GM12872 (cell line): ENCODE measurements at regions not wholly inside any gene's neighbourhood (a gene's known extent, or its start where the extent isn't known, plus 50 kb on each side); places are given as distances from the start of the nearest gene placed in this dataset.

Experiments
- TF ChIP-seq, protein P1 (sequence below): IDR thresholded peaks from 3 replicates; pipeline ENCODE4 v1.5.1; 2011; ENCODE audit warnings: low read depth, mild to moderate bottlenecking, low read length, moderate library complexity; ENCODE audit not compliant: insufficient read depth

- TF ChIP-seq, protein P1, sequence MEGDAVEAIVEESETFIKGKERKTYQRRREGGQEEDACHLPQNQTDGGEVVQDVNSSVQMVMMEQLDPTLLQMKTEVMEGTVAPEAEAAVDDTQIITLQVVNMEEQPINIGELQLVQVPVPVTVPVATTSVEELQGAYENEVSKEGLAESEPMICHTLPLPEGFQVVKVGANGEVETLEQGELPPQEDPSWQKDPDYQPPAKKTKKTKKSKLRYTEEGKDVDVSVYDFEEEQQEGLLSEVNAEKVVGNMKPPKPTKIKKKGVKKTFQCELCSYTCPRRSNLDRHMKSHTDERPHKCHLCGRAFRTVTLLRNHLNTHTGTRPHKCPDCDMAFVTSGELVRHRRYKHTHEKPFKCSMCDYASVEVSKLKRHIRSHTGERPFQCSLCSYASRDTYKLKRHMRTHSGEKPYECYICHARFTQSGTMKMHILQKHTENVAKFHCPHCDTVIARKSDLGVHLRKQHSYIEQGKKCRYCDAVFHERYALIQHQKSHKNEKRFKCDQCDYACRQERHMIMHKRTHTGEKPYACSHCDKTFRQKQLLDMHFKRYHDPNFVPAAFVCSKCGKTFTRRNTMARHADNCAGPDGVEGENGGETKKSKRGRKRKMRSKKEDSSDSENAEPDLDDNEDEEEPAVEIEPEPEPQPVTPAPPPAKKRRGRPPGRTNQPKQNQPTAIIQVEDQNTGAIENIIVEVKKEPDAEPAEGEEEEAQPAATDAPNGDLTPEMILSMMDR: no peak
Observed at GRCh38 chr7:117946151-117946633, 73.0 kb upstream of the CTTNBP2 start.

DNA sequence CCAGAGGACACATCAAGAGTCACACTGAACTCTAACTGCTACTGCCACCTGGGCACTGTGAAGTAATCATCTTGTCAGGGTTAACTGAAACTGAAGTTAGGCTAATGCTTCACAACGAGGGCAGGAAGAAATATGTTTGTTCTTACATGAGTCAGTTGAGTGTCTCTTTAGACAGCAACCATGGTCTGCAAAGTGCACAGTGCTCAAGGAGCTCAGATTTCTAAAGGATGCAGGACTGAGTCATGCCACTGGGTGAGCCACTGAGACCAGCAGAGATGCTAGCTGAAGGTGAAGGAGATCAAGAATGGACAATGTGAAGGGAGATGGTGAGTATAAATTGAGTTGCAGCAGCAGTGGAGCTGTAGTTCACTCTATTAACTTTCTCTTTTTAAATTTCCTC, 76.0 kb upstream of the CTTNBP2 start:
- TF ChIP-seq, protein P1: peak; percentile 33; the same call in 1 of the 3 replicates

GRCh38 chr7:117950601-117951260, 77.5 kb upstream of the CTTNBP2 start:
- TF ChIP-seq, protein P1: no peak

DNA sequence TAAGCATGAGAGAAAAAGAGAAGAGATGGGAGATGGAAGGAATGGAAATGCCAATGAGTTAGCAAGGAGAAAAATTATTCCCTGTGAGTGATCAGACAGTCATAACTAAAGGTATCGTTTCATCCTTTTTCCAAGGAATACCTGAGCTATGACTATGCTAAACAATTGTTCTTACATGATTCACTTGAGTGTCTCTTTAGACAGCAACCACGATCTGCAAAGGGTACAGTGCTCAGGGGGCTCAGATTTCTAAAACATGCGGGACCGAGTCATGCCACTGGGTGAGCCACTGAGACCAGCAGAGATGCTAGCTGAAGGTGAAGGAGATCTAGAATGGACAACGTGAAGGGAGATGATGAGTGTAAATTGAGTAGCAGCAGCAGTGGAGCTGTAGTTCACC, 78.0 kb upstream of the CTTNBP2 start:
- TF ChIP-seq, protein P1: no peak

DNA sequence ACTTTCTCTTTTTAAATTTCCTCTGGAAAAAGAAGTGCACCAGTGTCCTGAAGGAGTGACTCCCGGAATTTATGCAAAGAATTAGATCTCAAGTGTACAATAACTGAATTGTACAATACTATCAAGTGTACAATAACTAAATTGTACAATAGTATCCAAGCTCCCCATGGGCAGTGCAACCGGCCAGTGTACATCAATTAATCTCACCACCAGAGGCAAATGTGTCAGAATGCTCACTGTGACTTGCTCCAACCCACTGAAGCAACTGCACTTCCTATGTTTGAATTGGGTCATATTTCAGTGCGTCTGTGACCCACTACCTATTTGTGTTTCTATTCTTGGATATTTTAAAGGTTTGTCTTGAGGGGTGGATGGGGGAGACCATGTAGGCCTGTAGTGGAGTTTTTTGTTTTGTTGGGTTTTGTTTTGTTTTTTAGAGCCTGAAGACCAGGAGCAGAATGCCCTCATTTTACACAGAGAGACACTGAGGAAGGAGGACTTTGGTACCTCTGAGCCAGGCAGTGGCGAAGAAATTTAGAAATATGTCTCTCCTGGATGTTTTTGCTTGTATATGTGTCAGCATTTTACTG, 78.5 kb upstream of the CTTNBP2 start:
- TF ChIP-seq, protein P1: no peak

DNA sequence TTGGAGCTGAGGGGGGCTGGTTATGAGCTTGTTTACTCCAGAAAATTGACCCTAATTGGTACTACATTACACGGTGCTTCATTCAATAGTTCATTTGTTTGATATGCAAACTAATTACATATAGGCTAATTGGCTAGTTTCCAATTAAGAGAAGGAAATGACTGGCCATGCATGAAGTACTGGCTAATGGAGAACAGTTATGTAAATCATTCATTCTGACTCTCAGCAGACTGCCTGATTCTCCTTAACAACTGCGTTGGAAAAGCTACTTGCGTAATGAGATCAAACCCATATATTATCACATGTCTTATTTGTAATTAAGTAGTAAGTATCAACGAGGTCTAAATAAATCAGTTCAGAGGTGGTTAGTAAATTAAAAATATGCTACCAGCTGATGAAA, 81.8 kb upstream of the CTTNBP2 start:
- TF ChIP-seq, protein P1: no peak

GRCh38 chr7:117960351-117960750, 87.1 kb upstream of the CTTNBP2 start:
- TF ChIP-seq, protein P1: no peak
